Liver (tissue), 8 donors: ENCODE measurements at regions not wholly inside any gene's neighbourhood (a gene's known extent, or its start where the extent isn't known, plus 50 kb on each side); places are given as distances from the start of the nearest gene placed in this dataset.

Experiments
- DNase-seq: peaks from one replicate; pipeline ENCODE4 v3.0.0-alpha.2; 2017; ENCODE audit warnings: low spot score
- H3K27ac ChIP-seq, 2 donors: one replicate each; pipeline ENCODE4 v1.7.0; 2013; ENCODE audit warnings: inconsistent platforms in 2 of 2, low read length in 2 of 2, control low read depth in 1 of 2, low read depth in 1 of 2, mild to moderate bottlenecking in 1 of 2
- H3K27me3 ChIP-seq, 4 donors: one replicate each; pipeline versions ENCODE4 v1.6.1 to v1.7.0; 2013; ENCODE audit warnings: low read length in 3 of 4, inconsistent platforms in 1 of 4, mild to moderate bottlenecking in 1 of 4, moderate library complexity in 1 of 4; ENCODE audit not compliant: control insufficient read depth in 4 of 4, insufficient read depth in 4 of 4
- H3K36me3 ChIP-seq, 4 donors: one replicate each; pipeline versions ENCODE4 v1.6.1 to v1.7.0; 2013; ENCODE audit warnings: low read length in 3 of 4, mild to moderate bottlenecking in 3 of 4, low read depth in 1 of 4, moderate library complexity in 1 of 4; ENCODE audit not compliant: control insufficient read depth in 4 of 4, insufficient read depth in 3 of 4
- H3K4me1 ChIP-seq, 4 donors: one replicate each; pipeline versions ENCODE4 v1.6.1 to v1.7.0; 2013; ENCODE audit warnings: low read length in 3 of 4, mild to moderate bottlenecking in 3 of 4, moderate library complexity in 1 of 4; ENCODE audit not compliant: control insufficient read depth in 4 of 4, insufficient read depth in 4 of 4
- H3K4me3 ChIP-seq, 3 donors: one replicate each; pipeline versions ENCODE4 v1.6.1 to v1.7.0; 2013; ENCODE audit warnings: low read length in 3 of 3, control low read depth in 1 of 3, low read depth in 1 of 3, mild to moderate bottlenecking in 1 of 3
- H3K9ac ChIP-seq, 2 donors: one replicate each; pipeline ENCODE4 v1.7.0; 2013; ENCODE audit warnings: low read length in 2 of 2, mild to moderate bottlenecking in 2 of 2, moderate library complexity in 2 of 2, control low read depth in 1 of 2, low read depth in 1 of 2
- H3K9me3 ChIP-seq, 4 donors: one replicate each; pipeline versions ENCODE4 v1.6.1 to v1.7.0; 2013; ENCODE audit warnings: low read length in 3 of 4; ENCODE audit not compliant: control insufficient read depth in 4 of 4
- EGR1 ChIP-seq, 2 donors: IDR thresholded peaks; 2 replicates each; pipeline ENCODE4 v1.6.1; 2016 to 2018; ENCODE audit warnings: antibody characterized with exemption in 2 of 2, low read depth in 2 of 2
- FOXA1 ChIP-seq: IDR thresholded peaks from 2 replicates; pipeline ENCODE4 v1.6.1; 2016; ENCODE audit warnings: antibody characterized with exemption
- FOXA2 ChIP-seq: IDR thresholded peaks from 2 replicates; pipeline ENCODE4 v1.6.1; 2016; ENCODE audit warnings: antibody characterized with exemption
- GABPA ChIP-seq, 2 donors: IDR thresholded peaks in 1 of 2; conservative IDR thresholded peaks in 1 of 2; 2 replicates each; pipeline ENCODE4 v1.6.1; 2016; ENCODE audit warnings: antibody characterized with exemption in 2 of 2, mild to moderate bottlenecking in 1 of 2, moderate library complexity in 1 of 2
- HNF4A ChIP-seq, 2 donors: conservative IDR thresholded peaks; 2 replicates each; pipeline ENCODE4 v1.6.1; 2016; ENCODE audit warnings: antibody characterized with exemption in 2 of 2, mild to moderate bottlenecking in 2 of 2
- HNF4G ChIP-seq: IDR thresholded peaks from 2 replicates; pipeline ENCODE4 v1.6.1; 2016; ENCODE audit warnings: antibody characterized with exemption
- NR2F2 ChIP-seq: IDR thresholded peaks from 2 replicates; pipeline ENCODE4 v1.6.1; 2016; ENCODE audit warnings: antibody characterized with exemption
- RAD21 ChIP-seq, 2 donors: IDR thresholded peaks; 2 replicates each; pipeline ENCODE4 v1.6.1; 2016; ENCODE audit warnings: antibody characterized with exemption in 2 of 2, mild to moderate bottlenecking in 2 of 2
- RXRA ChIP-seq, 2 donors: IDR thresholded peaks; 2 replicates each; pipeline ENCODE4 v1.6.1; 2017 to 2018; ENCODE audit warnings: antibody characterized with exemption in 2 of 2, mild to moderate bottlenecking in 1 of 2
- SP1 ChIP-seq: IDR thresholded peaks from 2 replicates; pipeline ENCODE4 v1.6.1; 2018; ENCODE audit warnings: antibody characterized with exemption, mild to moderate bottlenecking
- TAF1 ChIP-seq: conservative IDR thresholded peaks from 2 replicates; pipeline ENCODE4 v1.6.1; 2016; ENCODE audit warnings: antibody characterized with exemption, mild to moderate bottlenecking
- YY1 ChIP-seq: IDR thresholded peaks from 2 replicates; pipeline ENCODE4 v1.6.1; 2016; ENCODE audit warnings: antibody characterized with exemption, mild to moderate bottlenecking
- WGBS: extraction: QIAGEN DNeasy Blood & Tissue Kit; methylation state at CpG from one replicate; pipeline ENCODE4 v1.1.7; 2013; 5-methylcytosine and 5-hydroxymethylcytosine counted together
- TF ChIP-seq, protein P1 (sequence below): IDR thresholded peaks from 2 replicates; pipeline ENCODE4 v1.6.1; 2016; ENCODE audit warnings: antibody characterized with exemption
- TF ChIP-seq, protein P2 (sequence below): fragments of 150-350 bp; IDR thresholded peaks from 2 replicates; pipeline ENCODE4 v1.5.1; 2017; ENCODE audit warnings: improper control_type of control experiment, low read depth, low read length; ENCODE audit not compliant: missing input control
- TF ChIP-seq, protein P3 (sequence below): IDR thresholded peaks from 2 replicates; pipeline ENCODE4 v1.6.1; 2016; ENCODE audit warnings: antibody characterized with exemption
- TF ChIP-seq, protein P4 (sequence below): IDR thresholded peaks from 2 replicates; pipeline ENCODE4 v1.6.1; 2016; ENCODE audit warnings: antibody characterized with exemption
- TF ChIP-seq, protein P5 (sequence below): IDR thresholded peaks from 2 replicates; pipeline ENCODE4 v1.6.1; 2016; ENCODE audit warnings: antibody characterized with exemption, mild to moderate bottlenecking
- donor health status: healthy.
- donor health status: healthy.
- donor health status: healthy.
- donor health status: healthy.
- donor health status: healthy.

DNA sequence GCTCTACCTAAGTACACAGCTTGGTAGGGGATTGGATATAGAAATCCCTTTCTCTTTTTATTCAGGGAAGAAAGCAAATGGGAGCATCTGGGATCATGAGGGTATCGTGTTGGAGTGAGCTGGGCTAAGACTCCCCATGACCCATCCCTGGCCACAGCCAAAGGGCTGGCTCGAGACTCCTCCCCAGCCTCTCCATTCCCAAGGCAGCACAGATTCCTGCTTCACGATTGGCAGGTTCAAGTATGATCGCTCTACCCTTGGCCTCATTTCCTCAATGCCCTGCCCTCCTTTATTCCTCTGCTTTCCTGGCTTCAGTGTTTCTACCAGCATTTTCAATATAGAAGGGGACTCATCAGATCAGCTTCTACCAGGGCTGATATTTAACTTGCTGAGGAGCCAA, 89.7 kb downstream of the ATP1A1 start:
- Histone ChIP-seq H3K27me3 (no peaks in the 10 kb centered on the region), H3K27ac (no peak overlapping the region), H3K4me1 (peaks cover 3 to 17% (median 8%) of the 10 kb centered on the region in 4 donors), H3K9me3 (no peaks in the 10 kb centered on the region), H3K4me3 (no peak overlapping the region), H3K9ac (no peak overlapping the region), H3K36me3 (no peaks in the 10 kb centered on the region)
- 85% methylated on average over 4 of the region's 4 CpGs for WGBS
- no peak for DNase-seq
- TF ChIP-seq GABPA (IDR thresholded peaks at IDR 0.05 in 1 of 2, conservative IDR thresholded peaks at IDR 0.05 in 1 of 2): no peak
- TF ChIP-seq TAF1: no peak
- no peak for TF ChIP-seq FOXA2
- TF ChIP-seq HNF4A (conservative IDR thresholded peaks at IDR 0.05): no peak
- TF ChIP-seq, protein P1, sequence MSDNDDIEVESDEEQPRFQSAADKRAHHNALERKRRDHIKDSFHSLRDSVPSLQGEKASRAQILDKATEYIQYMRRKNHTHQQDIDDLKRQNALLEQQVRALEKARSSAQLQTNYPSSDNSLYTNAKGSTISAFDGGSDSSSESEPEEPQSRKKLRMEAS: no peak
- no peak for TF ChIP-seq EGR1 (IDR thresholded peaks at IDR 0.05; ENCODE audit: low read depth in 2 of 2)
- TF ChIP-seq, protein P2, sequence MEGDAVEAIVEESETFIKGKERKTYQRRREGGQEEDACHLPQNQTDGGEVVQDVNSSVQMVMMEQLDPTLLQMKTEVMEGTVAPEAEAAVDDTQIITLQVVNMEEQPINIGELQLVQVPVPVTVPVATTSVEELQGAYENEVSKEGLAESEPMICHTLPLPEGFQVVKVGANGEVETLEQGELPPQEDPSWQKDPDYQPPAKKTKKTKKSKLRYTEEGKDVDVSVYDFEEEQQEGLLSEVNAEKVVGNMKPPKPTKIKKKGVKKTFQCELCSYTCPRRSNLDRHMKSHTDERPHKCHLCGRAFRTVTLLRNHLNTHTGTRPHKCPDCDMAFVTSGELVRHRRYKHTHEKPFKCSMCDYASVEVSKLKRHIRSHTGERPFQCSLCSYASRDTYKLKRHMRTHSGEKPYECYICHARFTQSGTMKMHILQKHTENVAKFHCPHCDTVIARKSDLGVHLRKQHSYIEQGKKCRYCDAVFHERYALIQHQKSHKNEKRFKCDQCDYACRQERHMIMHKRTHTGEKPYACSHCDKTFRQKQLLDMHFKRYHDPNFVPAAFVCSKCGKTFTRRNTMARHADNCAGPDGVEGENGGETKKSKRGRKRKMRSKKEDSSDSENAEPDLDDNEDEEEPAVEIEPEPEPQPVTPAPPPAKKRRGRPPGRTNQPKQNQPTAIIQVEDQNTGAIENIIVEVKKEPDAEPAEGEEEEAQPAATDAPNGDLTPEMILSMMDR: no peak
- no peak for TF ChIP-seq HNF4G
- TF ChIP-seq, protein P3, sequence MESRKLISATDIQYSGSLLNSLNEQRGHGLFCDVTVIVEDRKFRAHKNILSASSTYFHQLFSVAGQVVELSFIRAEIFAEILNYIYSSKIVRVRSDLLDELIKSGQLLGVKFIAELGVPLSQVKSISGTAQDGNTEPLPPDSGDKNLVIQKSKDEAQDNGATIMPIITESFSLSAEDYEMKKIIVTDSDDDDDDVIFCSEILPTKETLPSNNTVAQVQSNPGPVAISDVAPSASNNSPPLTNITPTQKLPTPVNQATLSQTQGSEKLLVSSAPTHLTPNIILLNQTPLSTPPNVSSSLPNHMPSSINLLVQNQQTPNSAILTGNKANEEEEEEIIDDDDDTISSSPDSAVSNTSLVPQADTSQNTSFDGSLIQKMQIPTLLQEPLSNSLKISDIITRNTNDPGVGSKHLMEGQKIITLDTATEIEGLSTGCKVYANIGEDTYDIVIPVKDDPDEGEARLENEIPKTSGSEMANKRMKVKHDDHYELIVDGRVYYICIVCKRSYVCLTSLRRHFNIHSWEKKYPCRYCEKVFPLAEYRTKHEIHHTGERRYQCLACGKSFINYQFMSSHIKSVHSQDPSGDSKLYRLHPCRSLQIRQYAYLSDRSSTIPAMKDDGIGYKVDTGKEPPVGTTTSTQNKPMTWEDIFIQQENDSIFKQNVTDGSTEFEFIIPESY: no peak
- TF ChIP-seq SP1: no peak
- no peak for TF ChIP-seq NR2F2

DNA sequence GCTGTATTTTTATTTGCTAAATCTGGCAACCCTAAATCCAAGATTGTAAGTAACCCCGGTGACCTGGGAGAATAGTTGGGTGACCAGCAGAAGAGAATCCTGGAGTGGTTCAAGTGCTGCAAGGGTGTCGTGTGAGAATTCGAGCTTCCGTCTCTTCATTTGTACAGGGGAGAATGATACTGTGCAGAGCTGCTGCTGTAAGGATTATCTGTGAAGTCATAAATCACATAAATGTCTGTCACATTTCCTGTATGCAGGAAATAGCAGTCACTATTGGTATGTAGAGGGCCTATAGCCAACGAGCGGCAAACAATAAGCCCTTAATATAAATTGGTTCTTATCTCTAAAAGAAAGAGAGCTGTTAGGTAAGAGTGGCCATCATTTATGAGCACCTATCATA, 90.7 kb downstream of the ATP1A1 start:
- no peak overlapping the region for H3K9ac ChIP-seq
- no peak overlapping the region for H3K4me3 ChIP-seq
- no peak overlapping the region for H3K27ac ChIP-seq
- peaks cover 3 to 17% (median 8%) of the 10 kb centered on the region in 4 donors for H3K4me1 ChIP-seq
- no peaks in the 10 kb centered on the region for H3K9me3 ChIP-seq
- no peaks in the 10 kb centered on the region for H3K27me3 ChIP-seq
- TF ChIP-seq EGR1 (IDR thresholded peaks at IDR 0.05; ENCODE audit: low read depth in 2 of 2): no peak
- TF ChIP-seq, protein P4, sequence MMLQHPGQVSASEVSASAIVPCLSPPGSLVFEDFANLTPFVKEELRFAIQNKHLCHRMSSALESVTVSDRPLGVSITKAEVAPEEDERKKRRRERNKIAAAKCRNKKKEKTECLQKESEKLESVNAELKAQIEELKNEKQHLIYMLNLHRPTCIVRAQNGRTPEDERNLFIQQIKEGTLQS: no peak
- TF ChIP-seq YY1: no peak
- no peak for TF ChIP-seq FOXA1
- no peak for TF ChIP-seq HNF4G
- TF ChIP-seq, protein P5, sequence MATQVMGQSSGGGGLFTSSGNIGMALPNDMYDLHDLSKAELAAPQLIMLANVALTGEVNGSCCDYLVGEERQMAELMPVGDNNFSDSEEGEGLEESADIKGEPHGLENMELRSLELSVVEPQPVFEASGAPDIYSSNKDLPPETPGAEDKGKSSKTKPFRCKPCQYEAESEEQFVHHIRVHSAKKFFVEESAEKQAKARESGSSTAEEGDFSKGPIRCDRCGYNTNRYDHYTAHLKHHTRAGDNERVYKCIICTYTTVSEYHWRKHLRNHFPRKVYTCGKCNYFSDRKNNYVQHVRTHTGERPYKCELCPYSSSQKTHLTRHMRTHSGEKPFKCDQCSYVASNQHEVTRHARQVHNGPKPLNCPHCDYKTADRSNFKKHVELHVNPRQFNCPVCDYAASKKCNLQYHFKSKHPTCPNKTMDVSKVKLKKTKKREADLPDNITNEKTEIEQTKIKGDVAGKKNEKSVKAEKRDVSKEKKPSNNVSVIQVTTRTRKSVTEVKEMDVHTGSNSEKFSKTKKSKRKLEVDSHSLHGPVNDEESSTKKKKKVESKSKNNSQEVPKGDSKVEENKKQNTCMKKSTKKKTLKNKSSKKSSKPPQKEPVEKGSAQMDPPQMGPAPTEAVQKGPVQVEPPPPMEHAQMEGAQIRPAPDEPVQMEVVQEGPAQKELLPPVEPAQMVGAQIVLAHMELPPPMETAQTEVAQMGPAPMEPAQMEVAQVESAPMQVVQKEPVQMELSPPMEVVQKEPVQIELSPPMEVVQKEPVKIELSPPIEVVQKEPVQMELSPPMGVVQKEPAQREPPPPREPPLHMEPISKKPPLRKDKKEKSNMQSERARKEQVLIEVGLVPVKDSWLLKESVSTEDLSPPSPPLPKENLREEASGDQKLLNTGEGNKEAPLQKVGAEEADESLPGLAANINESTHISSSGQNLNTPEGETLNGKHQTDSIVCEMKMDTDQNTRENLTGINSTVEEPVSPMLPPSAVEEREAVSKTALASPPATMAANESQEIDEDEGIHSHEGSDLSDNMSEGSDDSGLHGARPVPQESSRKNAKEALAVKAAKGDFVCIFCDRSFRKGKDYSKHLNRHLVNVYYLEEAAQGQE: no peak
- TF ChIP-seq, protein P3: no peak
- TF ChIP-seq FOXA2: no peak
- no peak for TF ChIP-seq RAD21 (IDR thresholded peaks at IDR 0.05)
- TF ChIP-seq RXRA (IDR thresholded peaks at IDR 0.05): no peak
- no peaks in the 10 kb centered on the region for H3K36me3 ChIP-seq
- no peak for DNase-seq
- 85% methylated on average over 6 of the region's 6 CpGs for WGBS
